ENCODE measurements at regions not wholly inside any gene's neighbourhood (a gene's known extent, or its start where the extent isn't known, plus 50 kb on each side); places are given as distances from the start of the nearest gene placed in this dataset.

DNA sequence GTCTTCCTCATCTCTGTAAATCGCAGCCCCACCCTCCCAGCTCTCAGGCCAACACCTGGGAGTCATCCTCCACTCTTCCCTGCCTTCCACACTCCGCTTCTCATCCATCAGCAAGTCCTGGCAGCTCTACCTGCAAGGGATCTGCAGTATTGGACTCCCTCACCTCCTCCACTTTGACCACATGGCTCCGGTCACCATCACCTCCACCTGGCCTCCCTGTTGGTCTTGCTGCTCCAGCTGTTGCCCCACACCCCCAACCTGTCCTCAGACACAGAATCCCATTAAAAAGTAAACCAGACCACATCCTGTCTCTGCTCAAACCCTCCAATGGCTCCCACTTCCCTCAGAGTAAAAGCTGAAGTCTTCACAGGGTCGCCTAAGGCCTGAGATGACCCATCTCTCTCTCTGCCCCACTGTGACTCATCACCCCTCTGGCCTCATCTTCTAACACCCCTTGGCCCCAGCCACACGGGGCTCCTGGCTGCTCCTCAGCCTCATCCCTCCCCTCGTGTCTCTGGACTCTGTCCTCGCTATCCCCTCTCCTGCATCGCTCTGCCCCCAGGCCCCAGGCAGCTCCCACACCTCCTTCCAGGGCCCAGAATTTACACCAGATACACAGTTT, 185.1 kb upstream of the SULF2 start:
- peaks cover 0 to 7% (median 3%) of the 10 kb centered on the region in 3 donors for H3K27me3 ChIP-seq (ENCODE audit: insufficient read depth in 3 of 3, low read length in 2 of 3)
- WGBS, 3 donors = 71 to 80% (median 75%) methylated on average over 8 of the region's 8 CpGs
- H3K4me1 ChIP-seq = no peaks in the 10 kb centered on the region
- H3K9me3 ChIP-seq = no peaks in the 10 kb centered on the region
- no peaks in the 10 kb centered on the region for H3K36me3 ChIP-seq (ENCODE audit: insufficient read depth in 1 of 2, low read depth in 1 of 2)
- no peak overlapping the region for H3K27ac ChIP-seq
- DNase-seq (no peak), ATAC-seq (no peak)
- intact Hi-C loops (cut with DNase I) = no loop called here
- no peak overlapping the region for H3K4me3 ChIP-seq
- TF ChIP-seq, protein P1, sequence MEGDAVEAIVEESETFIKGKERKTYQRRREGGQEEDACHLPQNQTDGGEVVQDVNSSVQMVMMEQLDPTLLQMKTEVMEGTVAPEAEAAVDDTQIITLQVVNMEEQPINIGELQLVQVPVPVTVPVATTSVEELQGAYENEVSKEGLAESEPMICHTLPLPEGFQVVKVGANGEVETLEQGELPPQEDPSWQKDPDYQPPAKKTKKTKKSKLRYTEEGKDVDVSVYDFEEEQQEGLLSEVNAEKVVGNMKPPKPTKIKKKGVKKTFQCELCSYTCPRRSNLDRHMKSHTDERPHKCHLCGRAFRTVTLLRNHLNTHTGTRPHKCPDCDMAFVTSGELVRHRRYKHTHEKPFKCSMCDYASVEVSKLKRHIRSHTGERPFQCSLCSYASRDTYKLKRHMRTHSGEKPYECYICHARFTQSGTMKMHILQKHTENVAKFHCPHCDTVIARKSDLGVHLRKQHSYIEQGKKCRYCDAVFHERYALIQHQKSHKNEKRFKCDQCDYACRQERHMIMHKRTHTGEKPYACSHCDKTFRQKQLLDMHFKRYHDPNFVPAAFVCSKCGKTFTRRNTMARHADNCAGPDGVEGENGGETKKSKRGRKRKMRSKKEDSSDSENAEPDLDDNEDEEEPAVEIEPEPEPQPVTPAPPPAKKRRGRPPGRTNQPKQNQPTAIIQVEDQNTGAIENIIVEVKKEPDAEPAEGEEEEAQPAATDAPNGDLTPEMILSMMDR (IDR thresholded peaks at IDR 0.05) = no peak

DNA sequence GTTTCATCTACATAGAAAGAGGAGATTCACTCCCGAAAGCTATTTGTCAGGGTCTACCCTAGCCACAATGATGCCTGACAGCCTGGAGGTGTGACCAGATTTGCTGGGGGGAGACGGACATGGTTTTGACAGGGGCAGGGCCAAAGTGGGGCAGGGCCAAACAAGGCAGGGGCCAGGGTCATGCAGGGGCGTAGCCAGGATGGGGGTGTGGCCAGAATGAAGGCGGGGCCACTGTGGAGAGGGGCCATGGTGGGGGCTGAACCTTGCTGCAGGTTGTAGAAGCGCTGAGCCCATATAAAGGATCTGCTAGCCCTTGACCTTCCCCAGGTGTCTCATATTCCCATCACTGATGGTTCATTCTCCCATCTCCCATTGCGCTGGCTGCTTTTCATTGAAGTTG, 184.1 kb upstream of the SULF2 start:
- H3K27ac ChIP-seq = no peak overlapping the region
- no peak for DNase-seq
- intact Hi-C loops (cut with DNase I) = no loop called here
- no peaks in the 10 kb centered on the region for H3K4me1 ChIP-seq
- 93 to 97% (median 93%) methylated on average over 6 of the region's 6 CpGs for WGBS, 3 donors
- TF ChIP-seq, protein P1 (IDR thresholded peaks at IDR 0.05) = no peak
- peaks cover 0 to 7% (median 3%) of the 10 kb centered on the region in 3 donors for H3K27me3 ChIP-seq (ENCODE audit: insufficient read depth in 3 of 3, low read length in 2 of 3)
- no peaks in the 10 kb centered on the region for H3K36me3 ChIP-seq (ENCODE audit: insufficient read depth in 1 of 2, low read depth in 1 of 2)
- no peak for ATAC-seq
- H3K9me3 ChIP-seq = no peaks in the 10 kb centered on the region
- no peak overlapping the region for H3K4me3 ChIP-seq

DNA sequence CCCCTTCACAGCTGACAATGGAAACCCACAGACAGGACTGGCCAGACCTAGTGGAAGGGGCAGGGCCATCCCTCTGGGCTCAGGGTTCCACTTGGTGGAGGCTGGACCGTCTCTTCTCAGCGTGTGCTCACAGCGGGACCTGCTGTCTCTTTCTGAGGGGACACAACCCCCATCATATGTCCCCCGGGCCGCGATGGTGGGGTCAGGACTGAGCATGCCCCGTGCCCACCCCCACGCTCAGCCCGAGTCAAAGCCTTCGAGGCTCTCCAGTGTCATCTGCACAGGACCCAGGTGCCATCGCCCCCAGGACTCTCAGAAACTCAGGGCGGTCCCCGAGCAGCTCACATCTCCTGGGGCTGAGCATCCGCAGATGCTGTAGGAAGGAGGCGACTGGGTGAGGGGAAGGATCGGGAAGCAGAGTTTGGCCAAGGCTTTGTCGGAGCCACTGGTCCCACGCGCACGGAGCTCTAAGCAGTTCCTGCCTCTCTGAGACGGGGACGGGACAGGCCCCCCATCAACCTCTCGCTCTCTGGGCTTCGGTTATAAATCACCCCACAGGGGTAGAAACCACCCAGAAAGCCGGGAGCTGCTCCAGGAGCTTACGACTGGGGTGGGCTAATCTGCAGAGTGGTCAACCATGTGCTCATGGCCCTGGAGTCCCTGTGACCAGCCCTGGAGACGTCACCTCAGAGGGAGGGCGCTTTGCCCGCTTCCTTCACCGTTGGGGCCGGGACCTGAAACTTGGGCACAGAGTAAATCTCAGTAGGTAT, 183.4 kb upstream of the SULF2 start:
- ATAC-seq (no peak), DNase-seq (no peak)
- H3K27ac ChIP-seq = no peak overlapping the region
- WGBS, 3 donors = 85 to 90% (median 89%) methylated on average over 31 of the region's 31 CpGs
- intact Hi-C loops (cut with DNase I) = no loop called here
- H3K4me3 ChIP-seq = no peak overlapping the region
- H3K9me3 ChIP-seq = no peaks in the 10 kb centered on the region
- no peaks in the 10 kb centered on the region for H3K36me3 ChIP-seq (ENCODE audit: insufficient read depth in 1 of 2, low read depth in 1 of 2)
- H3K4me1 ChIP-seq = no peaks in the 10 kb centered on the region
- peaks cover 0 to 3% (median 2%) of the 10 kb centered on the region in 3 donors for H3K27me3 ChIP-seq (ENCODE audit: insufficient read depth in 3 of 3, low read length in 2 of 3)
- TF ChIP-seq, protein P1 (IDR thresholded peaks at IDR 0.05) = no peak

DNA sequence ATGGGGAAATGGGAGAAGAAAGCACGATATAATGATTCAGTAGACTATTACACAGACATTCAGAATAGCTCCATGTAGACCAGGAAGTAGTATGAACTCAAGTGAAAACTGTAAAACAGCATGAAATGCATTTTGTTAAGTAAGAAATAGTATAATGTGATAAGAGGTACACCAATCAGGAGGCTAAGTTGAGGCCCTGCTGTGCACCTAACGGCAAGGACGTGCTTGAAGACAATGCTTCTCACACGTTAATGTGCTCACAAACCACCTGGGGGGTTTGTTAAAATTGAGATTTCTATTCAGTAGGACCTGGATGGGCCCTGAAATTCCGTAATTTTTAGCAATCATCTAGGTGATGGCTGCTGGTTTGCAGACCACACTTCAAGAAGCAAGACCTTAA, 178.9 kb upstream of the SULF2 start:
- no peaks in the 10 kb centered on the region for H3K4me1 ChIP-seq
- no peak overlapping the region for H3K4me3 ChIP-seq
- no peak for ATAC-seq
- no peak overlapping the region for H3K27ac ChIP-seq
- TF ChIP-seq, protein P1 (IDR thresholded peaks at IDR 0.05) = no peak
- H3K27me3 ChIP-seq (ENCODE audit: insufficient read depth in 3 of 3, low read length in 2 of 3) = no peaks in the 10 kb centered on the region
- H3K36me3 ChIP-seq (ENCODE audit: insufficient read depth in 1 of 2, low read depth in 1 of 2) = no peaks in the 10 kb centered on the region
- DNase-seq = no peak
- H3K9me3 ChIP-seq = no peaks in the 10 kb centered on the region
- 85 to 90% (median 87%) methylated on average over 5 of the region's 5 CpGs for WGBS, 3 donors
- intact Hi-C loops (cut with DNase I) = no loop called here
